NK-92 treated with Interleukin-12 subunit alpha and Interleukin-12 subunit beta, amount 100 ng/mL, for 24 hours (cell line): ENCODE measurements at regions not wholly inside any gene's neighbourhood (a gene's known extent, or its start where the extent isn't known, plus 50 kb on each side); places are given as distances from the start of the nearest gene placed in this dataset.

ENCODE experiments used
- DNase-seq: peaks from one replicate; lab custom pipeline; 2025; lab: John Stamatoyannopoulos, UW

DNA sequence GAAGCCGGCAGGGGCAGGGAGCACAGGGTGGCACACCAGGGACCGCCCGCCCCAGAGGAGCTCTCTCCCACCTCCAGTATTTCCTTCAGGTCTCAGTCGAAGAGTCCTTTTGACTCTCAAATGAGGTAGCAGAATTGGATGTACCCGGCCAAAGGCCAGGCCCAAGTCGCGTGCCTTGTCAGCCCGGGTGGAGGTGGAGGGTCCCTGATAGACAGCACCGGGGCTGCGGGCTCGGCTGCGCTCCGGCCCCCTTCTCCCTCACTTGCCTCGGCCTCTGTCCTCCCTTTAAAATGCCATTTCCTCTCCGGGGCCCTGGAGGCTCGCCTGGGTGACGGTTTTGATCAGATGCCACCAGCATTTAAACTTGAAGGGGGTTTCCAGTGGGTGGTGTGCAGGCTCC lies 198.9 kb upstream of the SOX11 start:
- no peak for DNase-seq

DNA sequence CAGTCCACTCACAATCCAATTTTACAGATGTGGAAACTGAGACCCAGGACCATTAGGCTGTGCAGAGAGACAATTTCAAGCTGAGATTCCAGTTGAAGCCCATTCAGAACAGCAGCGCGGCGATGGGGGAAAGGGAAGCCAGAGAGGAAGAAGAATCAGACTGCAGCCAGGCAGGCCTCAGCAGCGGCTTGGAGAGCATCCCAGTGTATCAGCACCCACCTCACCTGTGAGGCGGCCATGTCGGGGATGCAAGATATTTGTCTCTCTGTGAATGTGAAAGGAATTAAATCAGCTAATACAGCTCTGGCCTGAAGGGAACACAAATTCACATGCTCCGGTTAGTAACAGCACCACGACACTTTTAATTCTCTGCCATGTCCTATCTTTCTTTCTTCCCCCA lies 198.0 kb upstream of the SOX11 start:
- DNase-seq = no peak

DNA sequence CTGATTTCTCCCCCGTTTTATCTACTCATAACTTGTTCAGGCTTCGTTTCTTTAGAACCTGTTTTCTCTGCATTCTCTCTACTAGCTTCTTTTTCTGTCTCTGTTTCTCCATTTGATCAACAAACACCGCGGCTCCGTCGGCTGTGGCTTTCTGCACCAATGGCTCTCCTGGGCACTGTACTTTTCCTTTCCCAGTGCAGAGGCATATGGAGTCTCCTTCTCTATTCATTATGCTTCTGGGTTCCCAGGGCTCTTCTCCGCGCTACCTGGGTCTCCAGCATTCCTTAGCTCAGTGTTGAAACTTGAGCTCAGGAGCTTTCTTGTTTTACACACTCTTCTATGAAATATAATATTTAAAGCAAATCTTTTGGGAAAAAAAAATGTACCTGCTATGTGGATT lies 196.6 kb upstream of the SOX11 start:
- no peak for DNase-seq

DNA sequence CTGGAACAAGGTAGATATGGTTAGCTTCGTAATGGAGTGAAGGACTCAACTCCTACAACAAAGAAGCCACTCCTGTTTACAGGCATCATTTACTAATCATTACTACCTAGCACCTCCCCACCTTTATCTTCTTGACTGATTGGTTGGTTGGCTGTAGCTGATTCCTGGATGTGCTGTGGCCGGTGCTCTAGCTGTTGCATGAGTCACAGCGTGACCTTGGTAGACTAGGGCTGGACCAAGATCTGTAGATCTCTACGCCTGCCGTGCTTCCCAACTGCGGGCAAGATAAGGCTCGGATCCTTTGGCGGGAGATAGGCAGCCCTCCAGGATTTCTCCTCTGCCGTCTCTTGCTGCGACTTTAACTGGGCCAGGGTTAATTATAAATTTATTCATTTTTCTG lies 194.3 kb upstream of the SOX11 start:
- no peak for DNase-seq

DNA sequence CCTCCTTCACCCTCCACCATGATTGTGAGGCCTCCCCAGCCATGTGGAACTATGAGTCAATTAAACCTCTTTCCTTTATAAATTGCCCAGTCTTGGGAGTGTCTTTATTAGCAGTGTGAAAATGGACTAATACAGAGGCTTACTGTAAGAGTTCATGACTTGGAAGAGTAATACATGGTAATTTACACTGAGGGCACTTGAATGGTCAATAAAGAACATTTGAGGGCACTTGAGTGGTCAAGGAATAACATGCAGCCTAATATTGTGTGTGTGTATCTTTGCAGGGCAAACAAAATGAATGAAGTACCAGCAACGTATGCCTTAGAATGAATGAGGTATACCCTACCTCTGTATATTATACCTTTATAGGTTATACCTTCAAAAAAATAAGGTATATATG lies 190.4 kb upstream of the SOX11 start:
- DNase-seq = no peak

DNA sequence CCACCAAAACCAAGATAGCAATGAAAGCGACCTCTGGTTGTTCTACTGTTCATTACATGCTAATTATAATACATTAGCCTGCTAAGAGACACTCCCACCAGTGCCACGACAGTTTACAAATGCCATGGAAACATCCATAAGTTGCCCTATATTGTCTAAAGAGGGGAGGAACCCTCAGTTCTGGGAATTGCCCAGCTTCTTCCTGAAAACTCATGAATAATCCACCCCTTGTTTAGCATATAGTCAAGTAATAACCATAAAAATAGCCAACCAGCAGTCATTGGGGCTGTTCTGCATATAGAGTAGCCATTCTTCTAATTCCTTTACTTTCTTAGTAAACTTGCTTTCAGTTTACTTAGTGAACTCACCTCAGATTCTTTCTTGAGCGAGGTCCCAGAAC lies 189.8 kb upstream of the SOX11 start:
- no peak for DNase-seq

DNA sequence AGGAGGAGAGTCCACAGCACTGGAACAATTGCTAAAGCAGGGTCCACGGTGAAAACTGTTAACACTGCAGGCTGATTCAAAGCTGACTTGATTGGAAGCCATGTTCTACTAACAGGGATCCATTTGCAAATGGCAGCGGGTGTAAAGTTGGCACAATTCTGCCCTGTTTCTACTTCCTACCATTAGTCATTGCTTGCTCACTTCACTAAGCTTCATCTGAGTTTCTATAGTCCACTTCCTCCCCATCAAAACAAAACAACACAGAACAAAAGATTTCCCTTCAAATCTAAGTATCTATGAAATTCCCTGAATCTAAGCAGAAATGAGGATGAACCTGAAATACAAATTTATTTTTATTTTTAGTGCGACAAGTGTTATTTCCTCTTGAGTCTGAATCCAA lies 187.4 kb upstream of the SOX11 start:
- DNase-seq = no peak

DNA sequence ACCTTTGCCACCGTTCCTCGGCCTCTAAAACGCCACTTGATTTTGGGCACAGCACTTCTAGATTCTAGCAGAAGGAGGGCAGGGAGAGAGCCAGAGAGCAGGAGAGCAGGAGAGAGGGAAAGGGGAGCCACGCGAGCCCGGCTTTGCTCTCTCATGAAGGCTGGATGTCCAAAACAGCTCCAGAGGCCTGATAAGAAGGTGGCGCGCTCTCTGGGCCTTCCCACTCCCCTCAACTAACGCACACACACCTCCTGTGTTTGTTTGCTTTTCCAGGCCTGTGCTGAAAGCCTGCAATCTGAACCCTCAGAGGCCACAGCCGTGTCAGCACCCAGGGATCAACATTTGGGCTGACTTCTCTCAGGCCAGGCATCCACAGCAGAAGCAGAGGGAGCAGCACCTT lies 184.8 kb upstream of the SOX11 start:
- DNase-seq = no peak

DNA sequence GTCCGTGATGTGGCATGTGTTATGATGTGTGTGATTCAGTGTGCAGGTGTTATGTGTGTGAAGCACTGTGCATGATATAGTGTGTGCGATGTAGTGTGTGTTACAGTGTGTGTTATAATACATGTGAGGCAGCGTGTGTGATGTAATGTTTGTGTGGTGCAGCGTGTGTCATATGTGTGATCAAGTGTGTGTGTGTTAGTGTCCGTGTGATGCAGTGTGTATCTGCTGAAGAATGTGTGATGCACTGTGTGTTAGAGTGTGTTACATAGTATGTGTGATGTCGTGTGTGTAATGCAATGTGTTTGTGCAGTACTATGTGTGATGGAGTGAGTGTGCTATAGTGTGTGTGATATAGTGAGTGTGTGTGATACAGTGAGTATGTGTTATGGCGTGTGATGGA lies 182.8 kb upstream of the SOX11 start:
- no peak for DNase-seq

DNA sequence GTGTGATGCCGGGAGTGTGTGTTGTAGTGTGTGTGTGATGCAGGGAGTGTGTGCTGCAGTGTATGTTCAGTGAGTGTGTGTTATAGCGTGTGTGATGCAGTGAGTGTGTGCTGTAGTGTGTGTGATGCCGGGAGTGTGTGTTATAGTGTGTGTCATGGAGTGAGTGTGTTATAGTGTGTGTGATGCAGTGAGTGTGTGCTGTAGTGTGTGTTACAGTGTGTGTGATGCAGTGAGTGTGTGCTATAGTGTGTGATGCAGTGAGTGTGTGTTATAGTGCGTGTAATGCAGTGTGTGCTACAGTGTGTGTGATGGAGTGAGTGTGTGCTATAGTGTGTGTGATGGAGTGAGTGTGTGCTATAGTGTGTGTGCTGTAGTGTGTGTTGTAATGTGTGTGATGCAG lies 182.1 kb upstream of the SOX11 start:
- no peak for DNase-seq

DNA sequence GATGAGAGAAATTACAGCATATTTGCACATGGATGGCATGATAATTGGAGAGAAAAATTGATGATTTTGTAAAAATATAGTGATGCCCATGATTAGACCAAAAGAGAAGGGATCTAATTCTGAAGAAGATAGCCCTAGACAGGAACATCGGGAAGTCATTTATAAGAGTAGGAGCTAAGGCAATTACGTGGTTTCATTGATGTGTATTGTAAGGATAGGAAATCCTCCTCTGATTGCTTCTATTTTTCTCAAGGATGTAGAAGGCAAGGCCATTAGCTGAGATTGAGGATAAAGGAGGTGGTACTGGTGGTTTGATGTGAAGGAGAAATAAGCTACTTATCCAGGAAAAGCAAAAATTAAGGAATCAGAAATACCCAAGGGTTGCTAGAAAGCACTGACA lies 176.5 kb upstream of the SOX11 start:
- no peak for DNase-seq

DNA sequence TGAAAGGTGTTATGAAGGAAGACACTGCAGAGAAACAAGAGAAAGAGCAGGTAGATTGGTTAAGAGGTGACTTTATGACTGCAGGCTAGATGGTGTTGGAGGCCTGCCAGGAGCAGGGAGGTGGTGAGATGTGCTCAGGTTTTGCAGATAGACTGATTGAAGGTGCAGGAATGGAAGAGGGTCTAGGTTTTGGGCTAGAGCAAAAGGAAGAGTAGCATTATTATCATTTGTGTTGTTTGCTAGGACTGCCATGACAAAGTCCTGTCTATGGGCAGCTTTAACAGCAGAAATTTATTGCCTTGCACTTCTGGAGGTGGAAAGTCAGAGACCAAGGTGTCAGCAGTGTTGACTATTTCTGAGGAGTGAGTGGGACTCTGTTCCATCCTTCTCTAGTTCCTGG lies 172.9 kb upstream of the SOX11 start:
- no peak for DNase-seq

DNA sequence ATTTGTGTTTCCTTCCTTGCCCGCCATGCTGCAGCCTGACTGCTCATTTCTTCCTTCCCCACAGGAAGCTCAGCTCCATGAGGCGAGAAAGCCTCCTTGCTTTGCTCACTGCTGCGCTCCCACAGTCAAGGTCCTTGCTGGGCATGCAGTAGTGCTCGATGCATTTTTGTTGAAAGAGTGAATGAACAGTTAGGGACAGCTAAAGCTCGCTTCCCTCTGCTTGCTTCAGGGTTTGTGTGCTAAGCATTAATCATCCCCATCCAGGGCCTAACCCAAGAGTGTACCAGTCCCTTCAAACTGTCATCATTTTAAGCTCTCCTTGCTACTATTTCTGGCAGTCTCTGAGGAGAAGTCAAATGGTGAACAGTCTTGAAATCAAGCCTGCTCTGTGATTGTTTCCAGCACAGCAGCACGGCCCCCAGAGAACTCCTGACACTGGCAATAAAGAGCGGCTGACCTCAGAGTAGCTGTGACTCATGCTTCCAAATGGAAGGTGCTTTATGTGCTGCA lies 171.7 kb upstream of the SOX11 start:
- no peak for DNase-seq

DNA sequence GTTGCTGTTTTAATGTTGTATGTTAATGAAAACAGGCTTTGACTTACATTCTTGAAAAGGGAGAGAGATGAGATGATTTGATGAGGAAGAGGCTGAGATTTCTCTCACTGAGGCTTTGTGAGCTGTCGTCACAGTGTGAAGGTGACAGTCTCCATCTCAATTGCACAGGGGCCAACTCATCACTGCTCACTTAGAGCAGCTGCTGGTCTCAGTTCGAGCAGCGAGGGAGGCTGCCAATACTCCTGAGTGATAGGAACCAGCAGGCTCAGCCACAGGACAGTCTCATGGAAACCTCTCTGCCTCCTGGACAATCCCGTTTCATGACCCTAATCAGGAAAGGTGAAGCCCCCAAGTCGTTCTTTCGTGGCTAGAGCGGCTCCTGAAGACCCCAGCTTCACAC lies 170.7 kb upstream of the SOX11 start:
- DNase-seq = no peak

DNA sequence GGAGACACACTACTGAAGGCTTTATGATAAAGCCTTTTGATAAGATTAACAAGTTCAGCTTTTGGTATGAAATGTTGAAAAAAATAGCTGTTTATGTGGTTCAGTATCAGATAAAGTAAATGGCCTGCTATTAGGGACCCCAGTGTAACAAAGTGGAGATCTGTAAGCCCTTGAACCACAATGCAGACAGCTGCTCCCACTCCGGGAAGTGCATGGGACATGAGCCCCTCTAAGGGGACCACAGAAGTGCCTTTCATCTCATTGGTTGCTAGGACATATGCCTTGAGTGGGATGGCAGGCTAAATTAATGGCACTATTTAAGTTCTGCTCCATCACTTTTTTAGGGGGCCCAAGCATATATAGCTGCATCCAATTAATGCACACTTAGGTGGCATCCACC lies 167.6 kb upstream of the SOX11 start:
- no peak for DNase-seq

DNA sequence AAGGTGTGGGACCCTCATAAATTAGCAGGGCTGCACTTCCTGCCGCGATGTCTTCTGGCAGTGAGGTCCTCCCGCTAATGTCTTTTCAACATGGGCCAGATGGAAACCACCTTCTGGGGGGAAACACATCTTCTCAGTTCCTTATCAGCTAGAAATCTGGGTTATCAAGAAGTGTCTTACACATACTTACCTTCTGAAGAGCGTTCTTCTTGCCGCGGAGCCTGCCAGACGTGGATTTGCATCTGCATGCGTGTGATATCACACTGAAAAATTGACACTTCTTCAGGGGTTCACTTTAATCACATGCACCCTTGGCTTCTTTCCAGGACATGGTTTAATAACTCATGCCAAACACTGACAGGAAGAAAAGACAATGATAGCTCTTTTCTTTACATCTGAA lies 163.5 kb upstream of the SOX11 start:
- DNase-seq = no peak

DNA sequence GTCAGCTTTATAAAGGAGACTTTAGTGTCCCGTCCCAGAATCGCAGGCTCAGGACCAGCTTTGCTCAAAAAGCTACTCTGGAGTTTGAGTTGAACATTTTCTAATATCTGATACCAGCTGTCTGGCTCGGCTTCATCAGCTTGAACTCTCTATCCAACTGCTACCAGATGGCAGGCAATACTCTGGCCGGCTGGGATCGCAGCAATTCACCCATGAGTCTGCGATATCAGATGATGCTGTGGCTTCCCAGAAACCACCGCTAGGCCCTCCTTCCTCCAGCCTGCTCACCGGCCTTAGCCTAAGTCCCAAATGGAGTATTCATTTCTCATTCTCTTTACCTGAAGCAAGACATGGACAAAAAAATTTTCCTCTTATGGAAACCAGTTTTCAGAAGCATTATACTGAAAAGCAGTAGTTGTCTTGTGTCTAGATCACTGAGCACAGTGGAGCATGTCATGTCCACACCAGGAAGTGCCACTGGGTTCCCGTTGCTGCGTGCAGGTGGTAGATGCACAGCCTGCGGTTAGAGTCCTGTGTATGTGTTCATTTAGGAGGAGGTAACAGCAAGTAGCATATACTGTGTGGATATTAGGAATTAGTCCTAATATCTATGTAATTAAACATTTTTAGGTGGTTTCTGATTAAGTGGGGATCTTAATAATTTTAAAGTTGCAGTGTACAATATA lies 162.0 kb upstream of the SOX11 start:
- DNase-seq = no peak

DNA sequence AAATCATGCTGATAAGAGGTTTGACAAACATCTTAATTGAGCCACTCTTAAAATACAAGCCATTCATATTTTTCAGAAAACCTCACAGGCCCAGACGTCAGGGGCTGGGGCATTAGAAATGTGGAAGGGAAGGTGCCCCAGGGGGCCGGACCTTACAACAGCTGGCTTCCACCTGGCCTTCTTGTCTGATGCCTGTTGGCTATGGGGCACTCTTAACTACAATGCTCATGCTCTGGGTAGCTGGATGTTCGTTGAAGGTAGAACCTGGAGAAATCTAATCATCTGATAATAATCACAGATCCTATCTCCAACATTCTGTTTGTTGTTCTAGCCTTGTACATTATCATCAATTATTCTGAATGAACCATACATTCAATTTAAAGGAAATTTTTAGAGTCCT lies 156.9 kb upstream of the SOX11 start:
- no peak for DNase-seq

DNA sequence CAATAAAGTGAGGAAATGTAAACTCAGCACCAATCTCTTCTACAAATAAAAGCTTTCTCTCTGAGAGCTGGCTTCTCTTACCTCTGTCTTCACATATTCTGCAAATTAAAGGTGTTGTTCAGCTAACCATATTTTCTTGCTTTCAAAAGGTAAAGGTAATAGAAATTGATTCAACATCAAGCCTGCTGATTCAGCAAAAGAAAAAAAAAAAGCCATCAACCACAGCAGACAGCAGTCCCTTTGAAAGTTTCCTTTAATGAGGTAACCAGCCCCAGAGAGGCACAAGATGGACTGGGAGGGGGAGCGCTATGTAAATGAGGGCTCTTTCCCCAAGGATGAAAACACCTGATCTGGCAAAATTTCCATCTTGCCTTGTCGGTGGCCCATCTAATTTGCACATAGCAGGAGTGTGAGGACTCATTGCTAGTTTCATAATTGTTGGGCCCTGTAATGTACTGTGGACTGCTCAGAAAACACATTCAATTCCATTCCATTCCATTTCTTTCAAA lies 154.9 kb upstream of the SOX11 start:
- no peak for DNase-seq

DNA sequence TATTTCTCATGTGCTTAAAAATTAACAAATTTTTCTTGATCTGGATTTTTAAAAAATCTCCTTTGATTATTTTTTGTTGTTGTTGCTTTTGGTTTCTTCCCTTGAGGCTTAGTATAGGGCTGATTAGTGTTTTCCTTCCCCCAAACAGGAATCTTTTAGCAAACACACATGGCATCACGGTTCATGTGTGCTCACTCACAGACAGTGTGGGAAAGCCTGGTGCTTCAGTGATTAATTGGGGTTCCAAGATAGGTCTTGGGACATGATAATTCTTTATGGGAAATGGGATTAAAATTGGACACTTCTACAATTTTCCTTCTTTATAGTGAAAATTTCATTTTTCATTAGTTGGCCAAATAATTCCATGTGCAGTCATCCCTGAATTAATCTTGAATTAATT lies 153.9 kb upstream of the SOX11 start:
- DNase-seq = no peak

DNA sequence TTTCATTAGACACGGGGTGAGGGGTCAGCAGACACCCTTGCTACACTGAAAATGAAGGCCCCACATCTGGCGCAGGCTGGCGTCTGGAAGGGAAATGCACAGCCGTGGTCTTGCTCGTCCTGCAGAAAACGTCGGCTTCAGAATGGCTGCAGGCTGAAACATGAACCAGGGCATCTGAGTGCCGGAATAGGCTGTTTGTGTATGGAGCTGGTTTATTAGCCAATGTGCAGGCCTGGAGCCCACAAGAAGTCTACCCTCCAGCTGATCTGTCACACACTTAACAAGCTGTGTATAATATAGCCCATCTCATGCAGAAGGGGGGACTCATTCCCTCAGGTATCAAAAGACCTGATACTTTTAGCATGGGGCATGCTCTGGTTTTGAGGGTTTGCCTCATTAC lies 153.4 kb upstream of the SOX11 start:
- DNase-seq = no peak

DNA sequence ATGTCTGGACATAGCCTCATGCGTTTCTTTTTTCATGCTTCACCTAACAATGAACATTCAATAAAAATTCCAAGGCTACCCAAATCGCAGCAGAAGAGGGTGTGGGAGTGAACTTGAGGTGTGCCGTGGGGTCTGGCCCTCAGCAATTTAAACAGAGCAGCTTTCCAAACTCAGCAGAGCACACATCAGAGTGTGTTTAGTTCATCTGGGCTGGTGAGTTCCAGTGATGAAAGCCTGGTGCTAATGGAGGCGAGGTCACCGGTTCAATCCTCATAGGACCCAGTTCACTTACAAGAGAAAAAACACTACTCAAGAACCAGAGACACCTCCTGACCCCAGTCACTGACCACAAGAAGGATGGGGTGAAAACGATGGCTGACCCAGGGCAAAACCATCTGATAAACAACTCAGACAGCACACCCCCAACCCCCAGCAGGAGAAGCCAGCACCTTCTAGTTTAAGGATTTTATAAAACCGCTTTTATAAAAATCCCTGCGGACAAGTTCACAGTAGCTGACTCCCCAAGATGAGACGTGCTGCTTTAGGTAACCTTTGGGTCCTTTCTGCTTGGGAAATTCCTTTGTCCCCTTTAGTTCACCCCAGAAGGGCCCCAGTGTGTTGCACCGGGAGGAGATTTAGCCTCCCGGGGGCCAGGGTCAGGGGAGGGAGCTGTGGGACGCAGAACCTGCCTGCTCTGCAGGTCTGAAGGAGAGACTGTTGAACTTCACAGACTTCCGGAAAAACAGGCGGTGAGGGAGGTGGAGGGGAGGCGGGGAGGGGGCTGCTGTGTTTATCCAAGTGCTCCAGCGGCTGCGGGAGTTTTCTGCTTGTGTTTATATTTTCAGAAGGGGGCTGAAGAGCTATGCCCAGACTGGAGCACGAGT lies 152.7 kb upstream of the SOX11 start:
- DNase-seq = no peak

DNA sequence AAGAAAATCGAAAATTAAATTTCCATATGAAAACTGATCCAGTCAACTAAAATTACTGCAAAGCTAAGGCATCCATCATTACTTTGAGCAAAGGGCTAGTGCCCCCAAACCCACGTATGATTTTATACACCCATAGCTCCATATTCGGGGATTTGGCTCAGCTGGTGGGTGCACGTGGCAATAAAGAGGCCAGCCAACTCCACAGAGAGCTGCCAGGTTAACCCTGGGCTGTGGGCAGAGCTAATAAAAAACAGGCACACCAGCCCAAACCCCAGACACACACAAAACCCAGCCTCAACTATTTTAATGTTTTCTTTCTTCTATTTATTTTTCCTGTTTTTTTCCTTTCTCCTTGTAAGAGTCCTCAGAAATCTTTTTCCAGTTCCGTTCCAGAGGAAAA lies 151.3 kb upstream of the SOX11 start:
- no peak for DNase-seq
